ENCODE measurements at regions not wholly inside any gene's neighbourhood (a gene's known extent, or its start where the extent isn't known, plus 50 kb on each side); places are given as distances from the start of the nearest gene placed in this dataset.

DNA sequence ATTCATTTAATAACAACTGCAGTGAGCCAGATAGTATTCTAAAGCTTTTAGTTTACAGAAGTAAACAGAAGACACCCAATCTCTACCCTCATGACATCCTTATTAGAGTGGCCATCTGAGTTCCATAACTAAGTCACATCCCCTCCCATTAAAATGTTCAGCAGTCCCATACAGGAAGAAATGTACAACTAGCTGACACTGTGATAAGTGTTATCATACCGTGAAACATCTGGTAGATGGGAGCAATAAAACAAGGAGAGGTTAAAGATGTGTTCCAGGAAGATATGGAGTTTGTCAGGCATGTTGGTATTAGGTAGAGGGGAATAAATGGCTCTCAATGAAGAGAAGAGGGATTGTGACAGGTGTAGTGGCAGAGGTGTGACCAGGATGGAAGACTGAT lies 60.5 kb upstream of the CAV2 start:
- H3K27ac ChIP-seq (ENCODE audit: low read depth, low read length) = peak overlapping the region; percentile 55; the same call in 1 of the 2 replicates
- no TSS peak for BruUV-seq (replicated peaks)
- intact Hi-C loops (cut with micrococcal nuclease) = no loop called here

More for the DNA sequence above, 60.5 kb upstream of the CAV2 start:
- Histone ChIP-seq H3K9ac (ENCODE audit: low read length) (0 out of 2 replicates have a peak overlapping the region, but pooled peaks have one; percentile 6), H2AFZ (ENCODE audit: low read depth, low read length, poor library complexity, severe bottlenecking) (no peak overlapping the region), H4K20me1 (ENCODE audit: insufficient read depth) (no peaks in the 10 kb centered on the region), H3K4me1 (ENCODE audit: control insufficient read depth in 1 of 2, insufficient read depth in 2 of 2, low read length in 2 of 2) (peaks cover 58 to 88% of the 10 kb centered on the region in 2 experiments), H3K4me3 (replicated peaks in 1 of 2; ENCODE audit: low read depth in 1 of 2, low read length in 2 of 2) (no peak overlapping the region), H3K4me2 (ENCODE audit: low read length) (0 out of 2 replicates have a peak overlapping the region, but pooled peaks have one; percentile 32), H3K27me3 (ENCODE audit: insufficient read depth, low read length) (no peaks in the 10 kb centered on the region), H3K36me3 (ENCODE audit: control insufficient read depth in 1 of 2, insufficient read depth in 2 of 2, low read length in 2 of 2) (peaks cover 0 to 25% of the 10 kb centered on the region in 2 experiments; a peak in 2 of 4 replicates), H3K9me2 (ENCODE audit: insufficient read depth) (no peaks in the 10 kb centered on the region), H3K9me3 (ENCODE audit: control insufficient read depth in 1 of 2, insufficient read depth in 1 of 2, low read depth in 1 of 2, low read length in 2 of 2) (no peaks in the 10 kb centered on the region), H3K79me2 (ENCODE audit: insufficient read depth, low read length) (peaks cover 21% of the 10 kb centered on the region; the same call in 1 of the 2 replicates)
- POLR2A ChIA-PET = no interaction called here
- DNase-seq (ENCODE audit: low read depth, low spot score) (no peak), ATAC-seq (no peak)
- TF ChIP-seq, protein P1, sequence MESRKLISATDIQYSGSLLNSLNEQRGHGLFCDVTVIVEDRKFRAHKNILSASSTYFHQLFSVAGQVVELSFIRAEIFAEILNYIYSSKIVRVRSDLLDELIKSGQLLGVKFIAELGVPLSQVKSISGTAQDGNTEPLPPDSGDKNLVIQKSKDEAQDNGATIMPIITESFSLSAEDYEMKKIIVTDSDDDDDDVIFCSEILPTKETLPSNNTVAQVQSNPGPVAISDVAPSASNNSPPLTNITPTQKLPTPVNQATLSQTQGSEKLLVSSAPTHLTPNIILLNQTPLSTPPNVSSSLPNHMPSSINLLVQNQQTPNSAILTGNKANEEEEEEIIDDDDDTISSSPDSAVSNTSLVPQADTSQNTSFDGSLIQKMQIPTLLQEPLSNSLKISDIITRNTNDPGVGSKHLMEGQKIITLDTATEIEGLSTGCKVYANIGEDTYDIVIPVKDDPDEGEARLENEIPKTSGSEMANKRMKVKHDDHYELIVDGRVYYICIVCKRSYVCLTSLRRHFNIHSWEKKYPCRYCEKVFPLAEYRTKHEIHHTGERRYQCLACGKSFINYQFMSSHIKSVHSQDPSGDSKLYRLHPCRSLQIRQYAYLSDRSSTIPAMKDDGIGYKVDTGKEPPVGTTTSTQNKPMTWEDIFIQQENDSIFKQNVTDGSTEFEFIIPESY (IDR thresholded peaks at IDR 0.05; ENCODE audit: extremely low read depth, insufficient replicate concordance, low read length) = no peak
- TF ChIP-seq POLR2A (IDR thresholded peaks at IDR 0.05; ENCODE audit: borderline replicate concordance, extremely low read depth, insufficient read depth, insufficient read length) (no peak), TCF7L2 (IDR thresholded peaks at IDR 0.05; ENCODE audit: borderline replicate concordance, extremely low read depth, insufficient read depth, insufficient read length) (no peak), EGR1 (IDR thresholded peaks at IDR 0.05; ENCODE audit: low read depth) (no peak), ZFX (IDR thresholded peaks at IDR 0.05) (no peak), SP1 (IDR thresholded peaks at IDR 0.05; ENCODE audit: low read depth) (no peak), POLR2AphosphoS5 (IDR thresholded peaks at IDR 0.05; ENCODE audit: low read depth, low read length) (no peak), CEBPB (IDR thresholded peaks at IDR 0.05; ENCODE audit: low read depth) (no peak), EZH2phosphoT487 (IDR thresholded peaks at IDR 0.05; ENCODE audit: borderline replicate concordance) (no peak), CBX3 (IDR thresholded peaks at IDR 0.05; ENCODE audit: low read depth) (no peak), YY1 (IDR thresholded peaks at IDR 0.05; ENCODE audit: extremely low read depth, insufficient replicate concordance, low read depth, low read length) (no peak), FOSL1 (IDR thresholded peaks at IDR 0.05; ENCODE audit: low read depth) (no peak)
- TF ChIP-seq, protein P2, sequence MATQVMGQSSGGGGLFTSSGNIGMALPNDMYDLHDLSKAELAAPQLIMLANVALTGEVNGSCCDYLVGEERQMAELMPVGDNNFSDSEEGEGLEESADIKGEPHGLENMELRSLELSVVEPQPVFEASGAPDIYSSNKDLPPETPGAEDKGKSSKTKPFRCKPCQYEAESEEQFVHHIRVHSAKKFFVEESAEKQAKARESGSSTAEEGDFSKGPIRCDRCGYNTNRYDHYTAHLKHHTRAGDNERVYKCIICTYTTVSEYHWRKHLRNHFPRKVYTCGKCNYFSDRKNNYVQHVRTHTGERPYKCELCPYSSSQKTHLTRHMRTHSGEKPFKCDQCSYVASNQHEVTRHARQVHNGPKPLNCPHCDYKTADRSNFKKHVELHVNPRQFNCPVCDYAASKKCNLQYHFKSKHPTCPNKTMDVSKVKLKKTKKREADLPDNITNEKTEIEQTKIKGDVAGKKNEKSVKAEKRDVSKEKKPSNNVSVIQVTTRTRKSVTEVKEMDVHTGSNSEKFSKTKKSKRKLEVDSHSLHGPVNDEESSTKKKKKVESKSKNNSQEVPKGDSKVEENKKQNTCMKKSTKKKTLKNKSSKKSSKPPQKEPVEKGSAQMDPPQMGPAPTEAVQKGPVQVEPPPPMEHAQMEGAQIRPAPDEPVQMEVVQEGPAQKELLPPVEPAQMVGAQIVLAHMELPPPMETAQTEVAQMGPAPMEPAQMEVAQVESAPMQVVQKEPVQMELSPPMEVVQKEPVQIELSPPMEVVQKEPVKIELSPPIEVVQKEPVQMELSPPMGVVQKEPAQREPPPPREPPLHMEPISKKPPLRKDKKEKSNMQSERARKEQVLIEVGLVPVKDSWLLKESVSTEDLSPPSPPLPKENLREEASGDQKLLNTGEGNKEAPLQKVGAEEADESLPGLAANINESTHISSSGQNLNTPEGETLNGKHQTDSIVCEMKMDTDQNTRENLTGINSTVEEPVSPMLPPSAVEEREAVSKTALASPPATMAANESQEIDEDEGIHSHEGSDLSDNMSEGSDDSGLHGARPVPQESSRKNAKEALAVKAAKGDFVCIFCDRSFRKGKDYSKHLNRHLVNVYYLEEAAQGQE (IDR thresholded peaks at IDR 0.05; ENCODE audit: low read depth) = no peak
- RAD21 ChIA-PET (ENCODE audit: low non-redundant PET in 1 of 2, low total read pairs in 2 of 2, uncharacterized antibody in 2 of 2, unreplicated experiment in 2 of 2) = no interaction called here
- CTCF ChIA-PET = no interaction called here

All from HCT116 (cell line).